Right cardiac atrium (tissue), 5 donors: ENCODE measurements at regions not wholly inside any gene's neighbourhood (a gene's known extent, or its start where the extent isn't known, plus 50 kb on each side); places are given as distances from the start of the nearest gene placed in this dataset.

Experiments used
- ATAC-seq, 2 donors: fragments of 200-7000 bp; cut with Tn5 transposase; one replicate each; pipeline versions ENCODE4 v1.8.0 to v1.9.1; 2020; ENCODE audit warnings: moderate library complexity in 2 of 2, mild to moderate bottlenecking in 1 of 2
- DNase-seq, 3 donors: peaks; one replicate each; pipeline ENCODE4 v3.0.0-alpha.2; 2020
- H3K27ac ChIP-seq: one replicate; pipeline ENCODE4 v1.5.1; 2013; ENCODE audit warnings: mild to moderate bottlenecking, low read length, control low read depth, moderate library complexity
- H3K27me3 ChIP-seq: one replicate; pipeline ENCODE4 v1.6.1; 2013; ENCODE audit not compliant: control insufficient read depth, insufficient read depth
- H3K4me1 ChIP-seq: one replicate; pipeline ENCODE4 v1.6.1; 2013; ENCODE audit warnings: low read length; ENCODE audit not compliant: control insufficient read depth, insufficient read depth
- H3K4me3 ChIP-seq: one replicate; pipeline ENCODE4 v1.5.1; 2013; ENCODE audit warnings: low read length, control low read depth
- H3K9me3 ChIP-seq: one replicate; pipeline ENCODE4 v1.6.1; 2013; ENCODE audit warnings: low read length; ENCODE audit not compliant: control insufficient read depth
- WGBS: extraction: QIAGEN DNeasy Blood & Tissue Kit; methylation state at CpG from one replicate; pipeline ENCODE4 v1.1.7; 2013; 5-methylcytosine and 5-hydroxymethylcytosine counted together
- intact Hi-C, 4 donors: fragments of 100-400 bp; cut with DNase I; formaldehyde crosslinking; loops; one replicate each; pipeline versions ENCODE4 v1.11.0 to v1.14.0; 2022 to 2023
- donor health status: healthy with polysubstance abuse.
- donor health status: DM: no; HTN: yes; CAD: no.
- donor health status: DM: no; HTN: no; CAD: no.
- donor health status: DM: no; HTN: yes; CAD: no; lungs with severe emphysema.
- donor health status: DM: yes; HTN: yes; CAD: no.

- H3K27me3 ChIP-seq = no peaks in the 10 kb centered on the region
- DNase-seq = no peak
- H3K4me3 ChIP-seq = no peak overlapping the region
- intact Hi-C loops = no loop called here
- WGBS = 81% methylated on average over 6 of the region's 6 CpGs
- H3K27ac ChIP-seq = no peak overlapping the region
- no peaks in the 10 kb centered on the region for H3K4me1 ChIP-seq
- no peaks in the 10 kb centered on the region for H3K9me3 ChIP-seq
- ATAC-seq = no peak
Measured at GRCh38 chr7:113804475-113805095, 114.2 kb downstream of the PPP1R3A start.

DNA sequence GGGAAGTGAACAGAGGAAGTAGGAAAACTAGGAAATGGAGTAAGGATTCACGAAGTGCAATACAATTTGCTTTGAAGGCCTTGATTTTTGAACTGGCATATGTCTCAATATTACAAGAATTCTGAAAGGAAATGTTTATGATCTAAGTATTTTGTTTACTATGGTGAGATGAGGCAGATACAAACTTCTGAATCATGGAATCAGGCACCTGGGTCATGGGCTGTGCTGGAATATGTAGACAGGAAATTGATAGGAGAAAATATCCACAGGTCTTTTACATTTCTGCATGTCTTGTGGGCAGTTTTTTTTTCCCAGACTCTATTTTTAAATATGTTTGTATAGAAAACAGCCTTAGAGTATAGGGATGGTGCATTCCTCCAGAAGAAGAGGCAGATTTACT is 117.1 kb downstream of the PPP1R3A start:
- 62% methylated on average over 1 of the region's 1 CpG for WGBS
- Histone ChIP-seq H3K4me3 (no peak overlapping the region), H3K27me3 (no peaks in the 10 kb centered on the region), H3K9me3 (no peaks in the 10 kb centered on the region), H3K4me1 (no peaks in the 10 kb centered on the region), H3K27ac (no peak overlapping the region)
- intact Hi-C loops = no loop called here
- ATAC-seq = no peak
- no peak for DNase-seq

DNA sequence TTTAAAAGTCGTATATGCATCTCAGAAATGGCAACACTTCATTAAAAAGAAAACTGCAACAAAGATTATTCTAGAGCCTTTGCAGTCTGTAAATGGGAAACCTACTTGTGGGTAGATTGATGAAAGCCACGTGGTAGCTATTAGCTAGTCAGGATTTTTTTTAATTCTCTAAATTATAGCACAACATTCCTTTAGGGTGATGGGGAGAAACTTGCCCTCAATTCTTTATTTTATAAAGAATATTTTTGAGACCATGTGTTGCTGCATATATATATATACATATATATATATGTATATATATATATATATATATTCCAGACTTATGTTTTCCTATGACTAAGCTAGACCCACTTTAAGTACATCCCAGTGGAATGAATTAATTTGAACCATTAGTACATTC is 118.0 kb downstream of the PPP1R3A start:
- no peaks in the 10 kb centered on the region for H3K27me3 ChIP-seq
- no peak overlapping the region for H3K27ac ChIP-seq
- H3K4me3 ChIP-seq = no peak overlapping the region
- ATAC-seq (no peak), DNase-seq (no peak)
- intact Hi-C loops = no loop called here
- H3K9me3 ChIP-seq = no peaks in the 10 kb centered on the region
- WGBS = 67% methylated on average over 2 of the region's 2 CpGs
- no peaks in the 10 kb centered on the region for H3K4me1 ChIP-seq

GRCh38 chr7:113799896-113800295 is 118.9 kb downstream of the PPP1R3A start:
- intact Hi-C loops = no loop called here
- Histone ChIP-seq H3K9me3 (no peaks in the 10 kb centered on the region), H3K27ac (no peak overlapping the region), H3K4me1 (no peaks in the 10 kb centered on the region), H3K4me3 (no peak overlapping the region), H3K27me3 (no peaks in the 10 kb centered on the region)
- WGBS = 86% methylated on average over 3 of the region's 3 CpGs
- DNase-seq (no peak), ATAC-seq (no peak)

GRCh38 chr7:113797420-113798010 is 121.3 kb downstream of the PPP1R3A start:
- intact Hi-C loops = no loop called here
- no peaks in the 10 kb centered on the region for H3K27me3 ChIP-seq
- no peak overlapping the region for H3K27ac ChIP-seq
- no peaks in the 10 kb centered on the region for H3K4me1 ChIP-seq
- no peak overlapping the region for H3K4me3 ChIP-seq
- DNase-seq (no peak), ATAC-seq (no peak)
- WGBS = 72% methylated on average over 2 of the region's 2 CpGs
- H3K9me3 ChIP-seq = no peaks in the 10 kb centered on the region

- Histone ChIP-seq H3K4me3 (no peak overlapping the region), H3K4me1 (no peaks in the 10 kb centered on the region), H3K27me3 (no peaks in the 10 kb centered on the region), H3K27ac (no peak overlapping the region), H3K9me3 (no peaks in the 10 kb centered on the region)
- intact Hi-C loops = no loop called here
- WGBS = 42% methylated on average over 2 of the region's 2 CpGs
- ATAC-seq (no peak), DNase-seq (no peak)
Measured at GRCh38 chr7:113796557-113796956, 122.3 kb downstream of the PPP1R3A start.

DNA sequence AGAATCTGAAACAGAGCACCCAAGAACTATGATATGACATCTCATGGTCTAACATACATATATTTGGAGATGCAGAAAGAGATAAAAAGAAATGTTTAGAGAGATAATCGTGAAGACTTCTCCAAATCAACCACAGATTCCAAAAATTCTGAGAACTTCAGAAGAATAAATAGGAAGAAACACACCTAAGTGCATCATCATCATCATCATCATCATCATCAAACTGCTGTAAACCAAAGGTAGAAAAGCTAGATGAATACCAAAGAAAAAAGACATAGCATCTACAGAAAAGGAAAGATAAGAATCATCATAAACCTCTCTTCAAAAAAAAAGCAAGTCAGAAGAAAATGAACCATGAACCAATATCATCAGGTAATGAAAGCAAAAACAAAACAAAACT is 124.2 kb downstream of the PPP1R3A start:
- WGBS = 62% methylated on average over 1 of the region's 1 CpG
- Histone ChIP-seq H3K27me3 (no peaks in the 10 kb centered on the region), H3K4me3 (no peak overlapping the region), H3K9me3 (no peaks in the 10 kb centered on the region), H3K4me1 (no peaks in the 10 kb centered on the region), H3K27ac (no peak overlapping the region)
- ATAC-seq = no peak
- intact Hi-C loops = no loop called here
- DNase-seq = no peak

GRCh38 chr7:113793171-113793570 is 125.6 kb downstream of the PPP1R3A start:
- H3K4me3 ChIP-seq = no peak overlapping the region
- H3K27me3 ChIP-seq = no peaks in the 10 kb centered on the region
- H3K27ac ChIP-seq = no peak overlapping the region
- WGBS = 72% methylated on average over 3 of the region's 3 CpGs
- H3K9me3 ChIP-seq = no peaks in the 10 kb centered on the region
- no peak for ATAC-seq
- DNase-seq = no peak
- no peaks in the 10 kb centered on the region for H3K4me1 ChIP-seq
- intact Hi-C loops = no loop called here

- H3K27me3 ChIP-seq = no peaks in the 10 kb centered on the region
- intact Hi-C loops = no loop called here
- ATAC-seq (peak; percentile 98), DNase-seq (peak; percentile 18 to 63 (median 28))
- 39% methylated on average over 4 of the region's 4 CpGs for WGBS
- H3K4me3 ChIP-seq = no peak overlapping the region
- no peak overlapping the region for H3K27ac ChIP-seq
- no peaks in the 10 kb centered on the region for H3K9me3 ChIP-seq
- no peaks in the 10 kb centered on the region for H3K4me1 ChIP-seq
Measured at GRCh38 chr7:113790025-113790424, 128.8 kb downstream of the PPP1R3A start.

GRCh38 chr7:113787106-113787505 is 131.7 kb downstream of the PPP1R3A start:
- H3K27ac ChIP-seq = no peak overlapping the region
- intact Hi-C loops = no loop called here
- H3K9me3 ChIP-seq = no peaks in the 10 kb centered on the region
- no peaks in the 10 kb centered on the region for H3K27me3 ChIP-seq
- WGBS = 90% methylated on average over 2 of the region's 2 CpGs
- H3K4me3 ChIP-seq = no peak overlapping the region
- no peak for DNase-seq
- H3K4me1 ChIP-seq = no peaks in the 10 kb centered on the region
- no peak for ATAC-seq

DNA sequence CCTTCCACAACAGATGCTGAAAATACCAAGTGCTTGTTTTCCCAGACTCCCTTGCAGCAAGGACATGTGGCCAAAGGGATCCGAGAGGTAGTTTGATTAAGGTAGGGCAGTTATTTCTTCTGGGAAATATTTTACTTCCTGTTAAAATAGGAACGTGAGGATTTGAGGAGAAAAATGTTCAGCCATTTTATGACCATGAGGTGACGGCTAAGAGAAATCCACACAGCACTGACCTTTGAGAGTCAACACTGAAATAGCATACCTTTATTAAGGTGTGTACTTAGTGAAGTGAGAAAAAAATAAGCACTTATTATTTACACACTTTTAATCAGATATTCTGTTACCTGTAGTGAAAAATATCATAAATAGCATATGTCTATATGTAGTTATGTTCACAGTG is 133.9 kb downstream of the PPP1R3A start:
- Histone ChIP-seq H3K27me3 (no peaks in the 10 kb centered on the region), H3K4me1 (no peaks in the 10 kb centered on the region), H3K9me3 (no peaks in the 10 kb centered on the region), H3K4me3 (no peak overlapping the region), H3K27ac (no peak overlapping the region)
- intact Hi-C loops = no loop called here
- 85% methylated on average over 3 of the region's 3 CpGs for WGBS
- DNase-seq (no peak), ATAC-seq (no peak)

DNA sequence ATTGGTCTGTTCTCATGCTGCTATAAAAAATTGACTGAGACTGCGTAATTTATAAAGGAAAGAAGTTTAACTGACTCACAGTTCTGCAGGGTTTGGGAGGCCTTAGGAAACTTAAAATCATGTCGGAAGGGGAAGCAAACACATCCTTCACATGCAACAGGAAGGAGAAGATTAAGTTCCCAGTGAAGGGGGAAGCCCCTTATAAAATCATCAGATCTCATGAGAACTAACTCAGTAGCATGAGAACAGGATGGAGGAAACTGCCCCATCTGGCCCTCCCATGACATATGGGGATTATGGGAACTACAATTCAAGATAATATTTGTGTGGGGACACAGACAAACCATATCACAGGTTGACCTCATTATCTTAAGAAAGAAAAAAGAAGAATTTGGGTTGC is 134.5 kb downstream of the PPP1R3A start:
- H3K27ac ChIP-seq = no peak overlapping the region
- H3K4me3 ChIP-seq = no peak overlapping the region
- no peak for DNase-seq
- H3K9me3 ChIP-seq = no peaks in the 10 kb centered on the region
- no peak for ATAC-seq
- no peaks in the 10 kb centered on the region for H3K4me1 ChIP-seq
- no peaks in the 10 kb centered on the region for H3K27me3 ChIP-seq
- intact Hi-C loops = no loop called here
- 61% methylated on average over 2 of the region's 2 CpGs for WGBS
